ENCODE measurements at regions not wholly inside any gene's neighbourhood (a gene's known extent, or its start where the extent isn't known, plus 50 kb on each side); places are given as distances from the start of the nearest gene placed in this dataset.

GRCh38 chr7:46580766-46581165, 659.7 kb upstream of the IGFBP3 start:
- TF ChIP-seq CTCF (conservative IDR thresholded peaks at IDR 0.05; ENCODE audit: low read length), result no peak
- no peak for TF ChIP-seq EZH2phosphoT487 (IDR thresholded peaks at IDR 0.05; ENCODE audit: borderline replicate concordance, low read depth, low read length)
